GM12874 (cell line): ENCODE measurements at regions not wholly inside any gene's neighbourhood (a gene's known extent, or its start where the extent isn't known, plus 50 kb on each side); places are given as distances from the start of the nearest gene placed in this dataset.

Experiments
- CTCF ChIP-seq: IDR thresholded peaks from 2 replicates; pipeline ENCODE4 v1.5.1; 2011; ENCODE audit warnings: low read depth, mild to moderate bottlenecking, control low read depth, low read length, moderate library complexity; ENCODE audit not compliant: insufficient read depth

- TF ChIP-seq CTCF: no peak
Measured at GRCh38 chr6:95384988-95385387, 192.3 kb upstream of the MANEA start.

- no peak for TF ChIP-seq CTCF
Measured at GRCh38 chr6:95387845-95388244, 189.5 kb upstream of the MANEA start.

- no peak for TF ChIP-seq CTCF
Measured at GRCh38 chr6:95404777-95405176, 172.6 kb upstream of the MANEA start.

- no peak for TF ChIP-seq CTCF
Measured at GRCh38 chr6:95408111-95408510, 169.2 kb upstream of the MANEA start.

- no peak for TF ChIP-seq CTCF
Measured at GRCh38 chr6:95410168-95410567, 167.2 kb upstream of the MANEA start.

- no peak for TF ChIP-seq CTCF
Measured at GRCh38 chr6:95413789-95414188, 163.5 kb upstream of the MANEA start.

GRCh38 chr6:95417856-95418255 lies 159.5 kb upstream of the MANEA start:
- TF ChIP-seq CTCF: no peak

GRCh38 chr6:95420792-95421191 lies 156.5 kb upstream of the MANEA start:
- TF ChIP-seq CTCF: no peak
